Fibroblast of the aortic adventitia (primary cell): ENCODE measurements at regions not wholly inside any gene's neighbourhood (a gene's known extent, or its start where the extent isn't known, plus 50 kb on each side); places are given as distances from the start of the nearest gene placed in this dataset.

ENCODE experiments used
- DNase-seq: peaks from one replicate; pipeline ENCODE4 v3.0.0-alpha.2; 2010; ENCODE audit warnings: low read depth
- H3K4me3 ChIP-seq: 2 replicates; pipeline ENCODE4 v1.5.1; 2011; ENCODE audit warnings: low read depth, mild to moderate bottlenecking, control low read depth, low read length, moderate library complexity
- CTCF ChIP-seq: IDR thresholded peaks from 2 replicates; pipeline ENCODE4 v1.5.1; 2011; ENCODE audit warnings: mild to moderate bottlenecking, low read length, control low read depth, inconsistent platforms; ENCODE audit not compliant: insufficient read depth

- H3K4me3 ChIP-seq: no peak overlapping the region
- peak; percentile 71 for DNase-seq
- peak; percentile 90 for TF ChIP-seq CTCF
Observed at GRCh38 chr3:28667646-28668621, 319.3 kb upstream of the AZI2 start.

- TF ChIP-seq CTCF: no peak
- no peak for DNase-seq
- no peak overlapping the region for H3K4me3 ChIP-seq
Observed at GRCh38 chr3:28669870-28670269, 321.2 kb upstream of the AZI2 start.

DNA sequence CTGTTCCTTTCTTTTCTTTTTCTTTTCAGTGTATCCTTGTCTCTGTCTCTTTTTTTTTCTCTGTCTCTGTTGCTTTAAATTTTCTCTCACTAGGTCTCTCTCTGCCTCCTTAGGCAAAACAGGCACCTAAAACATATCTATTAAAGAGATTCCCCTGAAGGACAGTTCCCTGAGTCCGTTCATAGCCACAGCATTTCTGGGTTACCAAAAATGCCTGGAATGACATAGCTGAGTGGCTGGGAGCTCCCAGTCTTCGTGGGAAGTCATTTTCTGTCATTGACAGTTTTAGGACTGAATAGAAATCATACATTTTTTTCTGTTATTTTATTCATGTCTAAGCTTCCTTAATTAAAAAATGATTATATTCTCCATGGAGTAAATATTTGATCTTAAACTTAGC, 323.8 kb upstream of the AZI2 start:
- H3K4me3 ChIP-seq: no peak overlapping the region
- no peak for DNase-seq
- TF ChIP-seq CTCF: no peak

GRCh38 chr3:28673446-28673845, 324.8 kb upstream of the AZI2 start:
- TF ChIP-seq CTCF: no peak
- no peak overlapping the region for H3K4me3 ChIP-seq
- no peak for DNase-seq

GRCh38 chr3:28674212-28674611, 325.6 kb upstream of the AZI2 start:
- no peak for TF ChIP-seq CTCF
- DNase-seq: no peak
- no peak overlapping the region for H3K4me3 ChIP-seq

- H3K4me3 ChIP-seq: no peak overlapping the region
- no peak for DNase-seq
- no peak for TF ChIP-seq CTCF
Observed at GRCh38 chr3:28677581-28677980, 329.0 kb upstream of the AZI2 start.
